ENCODE measurements at regions not wholly inside any gene's neighbourhood (a gene's known extent, or its start where the extent isn't known, plus 50 kb on each side); places are given as distances from the start of the nearest gene placed in this dataset.
A peak's percentile ranks its signal among the peaks of the same experiment; 100 is the strongest.

- CTCF ChIA-PET (ENCODE audit: low intra/inter-chr PET ratio, low total read pairs): no interaction called here
- intact Hi-C loops (cut with micrococcal nuclease; ENCODE audit: unreplicated experiment): no loop called here
- H3K9me3 ChIP-seq (ENCODE audit: low read length): no peaks in the 10 kb centered on the region
Observed at GRCh38 chr5:14050821-14051220, 92.3 kb upstream of the TRIO start.

GRCh38 chr5:14048434-14048833 lies 94.7 kb upstream of the TRIO start:
- DNase-seq (ENCODE audit: low spot score) (no peak), ATAC-seq (no peak), FAIRE-seq (no peak)
- Histone ChIP-seq H3K27ac (ENCODE audit: extremely low read length, insufficient read depth, low read length) (no peak overlapping the region), H3K9ac (ENCODE audit: insufficient read depth, low read depth, low read length) (no peak overlapping the region), H3K36me3 (replicated peaks in 1 of 2; ENCODE audit: control insufficient read depth in 1 of 2, insufficient read depth in 2 of 2, low read length in 2 of 2) (no peaks in the 10 kb centered on the region), H3K4me1 (ENCODE audit: insufficient read depth, low read length) (no peaks in the 10 kb centered on the region), H3K79me2 (ENCODE audit: insufficient read depth, low read length) (no peaks in the 10 kb centered on the region), H4K20me1 (ENCODE audit: insufficient read depth, low read length) (no peaks in the 10 kb centered on the region), H3K9me3 (ENCODE audit: low read length) (no peaks in the 10 kb centered on the region), H3K4me2 (ENCODE audit: low read depth, low read length) (no peak overlapping the region), H3K27me3 (ENCODE audit: control insufficient read depth in 1 of 2, insufficient read depth in 2 of 2, low read length in 2 of 2) (peaks cover 1 to 6% of the 10 kb centered on the region in 2 experiments; a peak in 1 of 5 replicates), H2AFZ (ENCODE audit: low read length) (no peak overlapping the region), H3K4me3 (replicated peaks in 1 of 3; ENCODE audit: insufficient read depth in 1 of 3, low read depth in 2 of 3, low read length in 3 of 3) (no peak overlapping the region)
- TF ChIP-seq ZNF33A (CRISPR knock-in tag; IDR thresholded peaks at IDR 0.05; ENCODE audit: borderline replicate concordance) (no peak), MAFK (conservative IDR thresholded peaks at IDR 0.05 in 1 of 2, IDR thresholded peaks at IDR 0.05 in 1 of 2; ENCODE audit: low read length in 2 of 2) (peak in 1 of 2 experiments; percentile 39; a peak in 1 of 4 replicates), ZNF75D (CRISPR knock-in tag; IDR thresholded peaks at IDR 0.05; ENCODE audit: borderline replicate concordance) (no peak)
- intact Hi-C loops (cut with micrococcal nuclease; ENCODE audit: unreplicated experiment) (no loop called here), in situ Hi-C loops (cut with HindIII; ENCODE audit: extremely low pct_ligation_motif_present, low pct_unique_long_range_greater_than_20kb) (no loop called here)
- ChIA-PET CTCF (ENCODE audit: low intra/inter-chr PET ratio, low total read pairs) (no interaction called here), POLR2A (no interaction called here)
- BruUV-seq (replicated peaks): no TSS peak

More at GRCh38 chr5:14050821-14051220, 92.3 kb upstream of the TRIO start:
- FAIRE-seq (no peak), DNase-seq (ENCODE audit: low spot score) (no peak), ATAC-seq (no peak)
- in situ Hi-C loops (cut with HindIII; ENCODE audit: extremely low pct_ligation_motif_present, low pct_unique_long_range_greater_than_20kb): no loop called here
- H3K79me2 ChIP-seq (ENCODE audit: insufficient read depth, low read length): no peaks in the 10 kb centered on the region
- POLR2A ChIA-PET: no interaction called here
- no peak overlapping the region for H2AFZ ChIP-seq (ENCODE audit: low read length)
- no peaks in the 10 kb centered on the region for H4K20me1 ChIP-seq (ENCODE audit: insufficient read depth, low read length)
- peaks cover 2 to 6% of the 10 kb centered on the region in 2 experiments; a peak in 2 of 5 replicates for H3K27me3 ChIP-seq (ENCODE audit: control insufficient read depth in 1 of 2, insufficient read depth in 2 of 2, low read length in 2 of 2)
- WGBS (ENCODE audit: low lambda C conversion rate): under 1% methylated on average over 4 of the region's 4 CpGs
- no peaks in the 10 kb centered on the region for H3K36me3 ChIP-seq (replicated peaks in 1 of 2; ENCODE audit: control insufficient read depth in 1 of 2, insufficient read depth in 2 of 2, low read length in 2 of 2)
- no peak overlapping the region for H3K4me3 ChIP-seq (replicated peaks in 1 of 3; ENCODE audit: insufficient read depth in 1 of 3, low read depth in 2 of 3, low read length in 3 of 3)
- H3K27ac ChIP-seq (ENCODE audit: extremely low read length, insufficient read depth, low read length): no peak overlapping the region
- H3K9ac ChIP-seq (ENCODE audit: insufficient read depth, low read depth, low read length): no peak overlapping the region
- TF ChIP-seq ZNF7 (CRISPR knock-in tag; IDR thresholded peaks at IDR 0.05) (peak; percentile 46; the same call in 1 of the 2 replicates), BORCS8-MEF2B (CRISPR knock-in tag; IDR thresholded peaks at IDR 0.05) (no peak)
- no peak overlapping the region for H3K4me2 ChIP-seq (ENCODE audit: low read depth, low read length)
- no peaks in the 10 kb centered on the region for H3K4me1 ChIP-seq (ENCODE audit: insufficient read depth, low read length)
- no TSS peak for BruUV-seq (replicated peaks)

Data from HepG2 (cell line).